Fibroblast of the conjunctiva (primary cell): ENCODE measurements at regions not wholly inside any gene's neighbourhood (a gene's known extent, or its start where the extent isn't known, plus 50 kb on each side); places are given as distances from the start of the nearest gene placed in this dataset.

Experiments used
- DNase-seq: peaks from one replicate; pipeline ENCODE4 v3.0.0-alpha.2; 2010; ENCODE audit warnings: low read depth

GRCh38 chr12:92030618-92031017 is 115.0 kb downstream of the BTG1 start:
- DNase-seq, result peak; percentile 28

- DNase-seq, result no peak
Observed at GRCh38 chr12:92029902-92030586, 115.6 kb downstream of the BTG1 start.

- no peak for DNase-seq
Observed at GRCh38 chr12:92029136-92029535, 116.5 kb downstream of the BTG1 start.

GRCh38 chr12:92028441-92028709 is 117.3 kb downstream of the BTG1 start:
- DNase-seq, result peak; percentile 16

- DNase-seq, result no peak
Observed at GRCh38 chr12:92027701-92028440, 117.8 kb downstream of the BTG1 start.

- DNase-seq, result no peak
Observed at GRCh38 chr12:92027243-92027642, 118.4 kb downstream of the BTG1 start.

GRCh38 chr12:92025462-92026207 is 120.0 kb downstream of the BTG1 start:
- DNase-seq, result no peak

- no peak for DNase-seq
Observed at GRCh38 chr12:92022093-92022492, 123.6 kb downstream of the BTG1 start.

- DNase-seq, result no peak
Observed at GRCh38 chr12:92021666-92022035, 124.0 kb downstream of the BTG1 start.

GRCh38 chr12:92020983-92021665 is 124.5 kb downstream of the BTG1 start:
- no peak for DNase-seq

- no peak for DNase-seq
Observed at GRCh38 chr12:92019491-92020277, 126.0 kb downstream of the BTG1 start.

- no peak for DNase-seq
Observed at GRCh38 chr12:92012691-92013090, 133.0 kb downstream of the BTG1 start.

- no peak for DNase-seq
Observed at GRCh38 chr12:92010853-92011701, 134.6 kb downstream of the BTG1 start.

- no peak for DNase-seq
Observed at GRCh38 chr12:92010368-92010767, 135.3 kb downstream of the BTG1 start.

GRCh38 chr12:92008345-92008744 is 137.3 kb downstream of the BTG1 start:
- DNase-seq, result no peak

- no peak for DNase-seq
Observed at GRCh38 chr12:92007787-92008186, 137.9 kb downstream of the BTG1 start.

- no peak for DNase-seq
Observed at GRCh38 chr12:92003701-92004100, 141.9 kb downstream of the BTG1 start.

- DNase-seq, result no peak
Observed at GRCh38 chr12:92002673-92003382, 142.8 kb downstream of the BTG1 start.

- no peak for DNase-seq
Observed at GRCh38 chr12:92002195-92002649, 143.4 kb downstream of the BTG1 start.

- DNase-seq, result no peak
Observed at GRCh38 chr12:92000597-92000996, 145.0 kb downstream of the BTG1 start.
